Transverse colon (tissue), 4 donors: ENCODE measurements at regions not wholly inside any gene's neighbourhood (a gene's known extent, or its start where the extent isn't known, plus 50 kb on each side); places are given as distances from the start of the nearest gene placed in this dataset.

Experiments
- DNase-seq: peaks from one replicate; pipeline ENCODE4 v3.0.0-alpha.2; 2019
- H3K27ac ChIP-seq, 4 donors: fragments of 200-600 bp; sonication (generic); 2 replicates each; pipeline ENCODE4 v1.5.1; 2016 to 2018; ENCODE audit warnings: inconsistent platforms in 4 of 4
- H3K27me3 ChIP-seq: fragments of 200-600 bp; sonication (generic); 2 replicates; pipeline ENCODE4 v1.5.1; 2017; ENCODE audit warnings: inconsistent platforms
- H3K36me3 ChIP-seq, 4 donors: fragments of 200-600 bp; sonication (generic); 2 replicates each; pipeline ENCODE4 v1.5.1; 2017 to 2019; ENCODE audit warnings: inconsistent platforms in 4 of 4
- H3K4me1 ChIP-seq, 4 donors: fragments of 200-600 bp; sonication (generic); 2 replicates each; pipeline ENCODE4 v1.5.1; 2017 to 2020; ENCODE audit warnings: inconsistent platforms in 4 of 4
- H3K4me3 ChIP-seq, 4 donors: fragments of 200-600 bp; sonication (generic); 1 replicate in 1 of 4; 2 replicates in 3 of 4; pipeline versions ENCODE4 v1.5.1 to v1.6.1; 2017 to 2019; ENCODE audit warnings: inconsistent platforms in 4 of 4
- H3K9me3 ChIP-seq, 2 donors: fragments of 200-600 bp; sonication (generic); 2 replicates each; pipeline ENCODE4 v1.5.1; 2017 to 2019; ENCODE audit warnings: inconsistent platforms in 2 of 2
- EP300 ChIP-seq: sonication (generic); formaldehyde crosslinking; IDR thresholded peaks from one replicate; pipeline ENCODE4 v1.6.1; 2017; ENCODE audit warnings: antibody characterized with exemption, low read depth
- POLR2A ChIP-seq: fragments of 450-650 bp; IDR thresholded peaks from one replicate; pipeline ENCODE4 v1.6.1; 2016; ENCODE audit warnings: antibody characterized with exemption, mild to moderate bottlenecking, moderate library complexity
- POLR2AphosphoS5 ChIP-seq, 3 donors: sonication (generic); formaldehyde crosslinking; IDR thresholded peaks; one replicate each; pipeline ENCODE4 v1.6.1; 2016; ENCODE audit warnings: antibody characterized with exemption in 3 of 3
- WGBS, 2 donors: methylation state at CpG; one replicate each; pipeline ENCODE4 v1.1.5; 2018; ENCODE audit warnings: low coverage in 1 of 2; 5-methylcytosine and 5-hydroxymethylcytosine counted together
- in situ Hi-C, 4 donors: fragments of 200-750 bp; cut with MboI; loops; one replicate each; pipeline versions ENCODE4 v1.15.0 to v1.15.1; 2017; ENCODE audit warnings: low sequenced_read_pairs in 3 of 4, low pct_ligation_motif_present in 1 of 4, low pct_unique_long_range_greater_than_20kb in 1 of 4
- intact Hi-C: fragments of 100-400 bp; cut with DNase I; formaldehyde crosslinking; loops from one replicate; pipeline ENCODE4 v1.15.1; 2023; ENCODE audit warnings: low total_unique reads
- TF ChIP-seq, protein P1 (sequence below), 5 experiments: fragments of 200-600 bp in 3 of 5; fragments of 450-650 bp in 2 of 5; sonication (generic) in 3 of 5; IDR thresholded peaks; 1 replicate in 2 of 5; 2 replicates in 3 of 5; pipeline ENCODE4 v1.5.1; 2016 to 2017; ENCODE audit warnings: antibody characterized with exemption in 5 of 5, inconsistent platforms in 3 of 5, mild to moderate bottlenecking in 2 of 5, moderate library complexity in 1 of 5

DNA sequence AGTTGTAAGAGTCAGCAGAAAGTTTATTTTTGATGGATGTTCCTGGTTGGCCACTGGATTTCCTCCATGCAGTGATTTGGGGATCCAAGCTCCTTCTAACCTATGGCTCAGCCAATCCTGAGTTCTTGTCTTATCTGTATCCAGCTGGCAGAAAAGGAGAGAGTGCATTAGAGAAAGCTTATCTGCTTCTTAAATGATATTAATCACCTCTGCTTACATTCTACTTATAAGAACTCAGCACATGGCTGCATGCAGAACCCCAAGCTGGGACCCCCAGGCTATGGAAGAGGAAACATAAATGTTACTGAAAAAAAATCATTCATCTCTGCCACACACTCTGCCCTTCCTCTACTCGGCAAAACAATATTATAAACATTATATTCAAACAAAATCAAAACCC lies 739.8 kb upstream of the AUTS2 start:
- WGBS, 2 donors: 52 to 100% methylated on average over 1 of the region's 1 CpG

DNA sequence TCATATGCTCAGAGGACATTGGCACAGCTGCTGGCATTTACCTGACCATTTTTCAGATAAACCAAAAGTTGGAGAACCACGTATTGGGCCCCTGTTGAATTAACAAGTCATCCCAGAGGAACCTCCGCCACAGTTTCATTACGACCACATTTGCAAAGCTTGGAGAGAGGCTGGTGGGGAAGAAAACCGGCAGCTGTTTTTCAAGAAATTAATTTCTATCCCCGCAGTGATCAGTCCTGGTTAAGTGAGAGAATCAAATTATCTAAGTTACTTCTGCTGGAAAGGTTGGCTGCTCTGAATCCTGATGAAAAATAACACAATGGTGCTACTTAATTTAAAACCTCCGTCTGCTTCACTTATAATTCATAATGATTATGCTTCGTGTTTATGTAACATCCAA lies 737.1 kb upstream of the AUTS2 start:
- TF ChIP-seq EP300 (no peak), POLR2AphosphoS5 (IDR thresholded peaks at IDR 0.05) (no peak), POLR2A (no peak)
- TF ChIP-seq, protein P1, sequence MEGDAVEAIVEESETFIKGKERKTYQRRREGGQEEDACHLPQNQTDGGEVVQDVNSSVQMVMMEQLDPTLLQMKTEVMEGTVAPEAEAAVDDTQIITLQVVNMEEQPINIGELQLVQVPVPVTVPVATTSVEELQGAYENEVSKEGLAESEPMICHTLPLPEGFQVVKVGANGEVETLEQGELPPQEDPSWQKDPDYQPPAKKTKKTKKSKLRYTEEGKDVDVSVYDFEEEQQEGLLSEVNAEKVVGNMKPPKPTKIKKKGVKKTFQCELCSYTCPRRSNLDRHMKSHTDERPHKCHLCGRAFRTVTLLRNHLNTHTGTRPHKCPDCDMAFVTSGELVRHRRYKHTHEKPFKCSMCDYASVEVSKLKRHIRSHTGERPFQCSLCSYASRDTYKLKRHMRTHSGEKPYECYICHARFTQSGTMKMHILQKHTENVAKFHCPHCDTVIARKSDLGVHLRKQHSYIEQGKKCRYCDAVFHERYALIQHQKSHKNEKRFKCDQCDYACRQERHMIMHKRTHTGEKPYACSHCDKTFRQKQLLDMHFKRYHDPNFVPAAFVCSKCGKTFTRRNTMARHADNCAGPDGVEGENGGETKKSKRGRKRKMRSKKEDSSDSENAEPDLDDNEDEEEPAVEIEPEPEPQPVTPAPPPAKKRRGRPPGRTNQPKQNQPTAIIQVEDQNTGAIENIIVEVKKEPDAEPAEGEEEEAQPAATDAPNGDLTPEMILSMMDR (IDR thresholded peaks at IDR 0.05): no peak
- no peaks in the 10 kb centered on the region for H3K27me3 ChIP-seq
- H3K4me3 ChIP-seq: no peak overlapping the region
- whole genome bisulfite sequencing, 2 donors: 88 to 95% methylated on average over 2 to 7 of the region's 7 CpGs
- in situ Hi-C loops: no loop called here
- intact Hi-C loops: no loop called here
- peaks cover 0 to 5% of the 10 kb centered on the region in 2 donors for H3K9me3 ChIP-seq
- H3K36me3 ChIP-seq: no peaks in the 10 kb centered on the region
- no peak overlapping the region for H3K27ac ChIP-seq
- no peaks in the 10 kb centered on the region for H3K4me1 ChIP-seq
- no peak for DNase-seq

More for the DNA sequence above, 739.8 kb upstream of the AUTS2 start:
- no peak overlapping the region for H3K4me3 ChIP-seq
- H3K27ac ChIP-seq: no peak overlapping the region
- DNase-seq: no peak
- no peaks in the 10 kb centered on the region for H3K4me1 ChIP-seq
- intact Hi-C loops: no loop called here
- TF ChIP-seq POLR2A: no peak
- TF ChIP-seq EP300: no peak
- no peak for TF ChIP-seq POLR2AphosphoS5 (IDR thresholded peaks at IDR 0.05)
- TF ChIP-seq, protein P1 (IDR thresholded peaks at IDR 0.05): no peak
- H3K36me3 ChIP-seq: no peaks in the 10 kb centered on the region
- no peaks in the 10 kb centered on the region for H3K9me3 ChIP-seq
- H3K27me3 ChIP-seq: no peaks in the 10 kb centered on the region
- in situ Hi-C loops: no loop called here

DNA sequence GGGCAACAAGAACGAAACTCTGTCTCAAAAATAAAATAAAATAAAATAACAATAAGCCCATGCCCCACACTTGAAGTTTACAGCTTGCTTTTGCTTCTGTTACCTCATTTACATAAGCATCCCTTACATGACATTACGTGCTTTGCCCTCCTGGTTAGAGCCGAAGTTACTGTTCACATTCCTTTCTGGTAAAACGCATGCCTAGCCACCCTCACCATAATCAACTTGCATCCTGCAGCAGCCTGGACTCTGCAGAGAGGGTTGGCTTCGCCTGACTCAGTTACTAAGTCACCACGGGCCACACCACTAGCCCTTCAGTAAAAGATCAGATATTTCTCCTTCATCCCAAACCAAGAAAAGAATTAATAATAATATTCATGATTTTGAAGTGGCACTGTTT lies 736.0 kb upstream of the AUTS2 start:
- DNase-seq: no peak
- Histone ChIP-seq H3K27me3 (no peaks in the 10 kb centered on the region), H3K27ac (no peak overlapping the region), H3K4me1 (no peaks in the 10 kb centered on the region), H3K36me3 (no peaks in the 10 kb centered on the region), H3K9me3 (peaks cover 0 to 5% of the 10 kb centered on the region in 2 donors), H3K4me3 (no peak overlapping the region)
- intact Hi-C loops: no loop called here
- 80 to 90% methylated on average over 2 to 6 of the region's 6 CpGs for WGBS, 2 donors
- in situ Hi-C loops: no loop called here
- TF ChIP-seq POLR2A (no peak), EP300 (no peak), POLR2AphosphoS5 (IDR thresholded peaks at IDR 0.05) (no peak)
- TF ChIP-seq, protein P1 (IDR thresholded peaks at IDR 0.05): no peak

DNA sequence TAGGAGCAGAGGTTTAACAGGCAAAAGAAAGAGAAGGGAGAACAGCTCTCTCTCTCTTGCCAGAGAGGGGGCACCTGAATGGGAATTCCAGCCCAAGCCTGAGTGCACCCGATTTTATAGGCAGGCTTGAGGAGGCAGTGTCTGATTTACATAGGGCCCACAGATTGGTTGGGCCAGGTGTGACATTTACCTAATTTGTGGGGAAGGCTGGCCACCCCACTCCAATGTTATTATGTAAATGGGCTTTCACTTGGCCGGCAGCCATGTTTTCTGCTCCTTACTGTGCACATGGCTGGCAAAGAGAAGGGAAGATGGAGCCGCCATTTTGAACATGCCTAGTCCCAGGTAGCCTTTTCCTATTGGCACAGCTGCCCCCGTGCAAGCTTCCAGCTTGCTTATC lies 735.5 kb upstream of the AUTS2 start:
- no peak for DNase-seq
- TF ChIP-seq POLR2A: no peak
- TF ChIP-seq, protein P1 (IDR thresholded peaks at IDR 0.05): no peak
- TF ChIP-seq EP300: no peak
- TF ChIP-seq POLR2AphosphoS5 (IDR thresholded peaks at IDR 0.05): no peak
- Histone ChIP-seq H3K4me3 (no peak overlapping the region), H3K27me3 (no peaks in the 10 kb centered on the region), H3K36me3 (no peaks in the 10 kb centered on the region), H3K4me1 (no peaks in the 10 kb centered on the region), H3K27ac (no peak overlapping the region), H3K9me3 (peaks cover 0 to 5% of the 10 kb centered on the region in 2 donors)
- 69% methylated on average over 4 of the region's 4 CpGs; no CpG with 5 or more reads in 1 of the 2 donors for WGBS, 2 donors
- intact Hi-C loops (no loop called here), in situ Hi-C loops (no loop called here)
